ENCODE measurements at regions not wholly inside any gene's neighbourhood (a gene's known extent, or its start where the extent isn't known, plus 50 kb on each side); places are given as distances from the start of the nearest gene placed in this dataset.
A peak's percentile ranks its signal among the peaks of the same experiment; 100 is the strongest.
"Not testable (repeated sequence)": the region's sequence is repeated elsewhere in the genome, so short reads cannot be mapped to it uniquely, and the experiment has no call there.

DNA sequence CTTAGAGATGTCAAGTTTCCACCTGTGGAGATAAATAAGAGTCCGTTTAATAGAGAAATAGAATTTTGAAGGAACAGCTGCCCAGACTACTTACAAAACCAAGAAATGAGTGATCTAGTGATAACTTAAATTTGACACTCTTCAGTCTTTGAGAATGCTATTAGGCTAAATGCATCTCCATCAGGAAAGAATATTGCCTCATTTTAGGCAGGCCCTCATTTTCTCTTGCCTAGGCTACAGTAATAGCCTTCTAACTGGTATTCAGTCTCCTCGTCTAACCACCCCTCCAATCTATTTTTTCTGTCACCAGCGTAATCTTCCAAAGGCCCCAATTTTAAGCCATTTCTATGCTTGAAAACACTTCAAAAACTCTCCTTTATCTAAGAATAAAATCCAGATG is 537.8 kb upstream of the CA10 start:
- DNase-seq: peak; percentile 42

DNA sequence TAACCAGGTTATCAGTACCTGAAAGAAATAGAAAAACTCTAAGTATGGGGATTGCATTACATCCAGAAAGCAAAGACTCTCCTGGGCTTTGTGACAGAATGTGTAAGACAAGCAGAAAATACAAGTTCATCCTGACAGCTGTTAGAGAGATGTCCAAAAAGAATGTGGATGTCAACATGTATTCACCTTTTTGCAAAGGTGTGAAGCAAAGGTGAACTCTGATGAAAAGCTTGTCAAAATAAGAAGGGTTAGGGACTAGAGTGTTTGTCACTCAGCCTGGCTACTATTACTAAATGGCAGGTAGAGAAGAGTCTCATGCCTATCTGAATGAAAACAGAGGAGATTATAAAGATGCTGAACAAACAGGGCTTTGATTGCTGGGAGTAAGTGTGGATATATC is 527.6 kb upstream of the CA10 start:
- no peak for DNase-seq

DNA sequence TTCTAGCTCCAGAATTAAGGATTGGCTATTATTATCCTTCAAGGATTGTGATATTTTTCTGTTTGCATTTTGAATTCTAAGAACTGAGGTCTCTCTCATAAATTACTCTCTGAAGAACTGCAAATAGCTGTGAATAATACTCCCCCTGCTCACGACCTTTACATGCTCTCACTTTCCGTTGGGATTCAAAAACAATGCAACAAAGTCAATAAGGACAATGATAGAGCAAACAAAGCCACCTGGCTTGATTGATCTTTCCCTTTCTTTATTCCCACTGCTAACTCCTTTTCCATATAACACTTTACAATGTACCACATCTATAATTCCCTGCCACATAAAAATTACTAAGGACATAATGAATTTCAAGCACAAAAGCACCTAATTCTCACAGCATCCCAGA is 523.0 kb upstream of the CA10 start:
- peak; percentile 58 for DNase-seq

DNA sequence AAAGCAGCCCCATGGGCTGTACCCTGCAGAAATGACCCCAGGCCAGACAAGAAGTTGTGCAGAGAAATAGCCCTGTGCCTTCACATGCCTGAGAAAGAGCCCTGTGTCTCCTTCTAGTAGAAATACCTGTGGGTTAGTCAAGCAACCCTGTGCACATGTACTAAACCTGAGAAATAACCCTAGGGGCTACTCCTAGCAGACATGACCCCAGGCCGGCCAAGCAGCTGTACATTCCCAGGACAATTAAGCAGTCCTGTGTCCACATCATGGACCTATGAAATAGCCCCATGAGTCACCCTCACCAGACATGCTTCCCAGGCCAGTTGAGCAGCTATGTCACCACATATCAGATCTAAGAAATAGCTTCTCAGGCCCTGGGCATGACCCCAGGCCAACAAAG is 519.7 kb upstream of the CA10 start:
- no peak for DNase-seq

DNA sequence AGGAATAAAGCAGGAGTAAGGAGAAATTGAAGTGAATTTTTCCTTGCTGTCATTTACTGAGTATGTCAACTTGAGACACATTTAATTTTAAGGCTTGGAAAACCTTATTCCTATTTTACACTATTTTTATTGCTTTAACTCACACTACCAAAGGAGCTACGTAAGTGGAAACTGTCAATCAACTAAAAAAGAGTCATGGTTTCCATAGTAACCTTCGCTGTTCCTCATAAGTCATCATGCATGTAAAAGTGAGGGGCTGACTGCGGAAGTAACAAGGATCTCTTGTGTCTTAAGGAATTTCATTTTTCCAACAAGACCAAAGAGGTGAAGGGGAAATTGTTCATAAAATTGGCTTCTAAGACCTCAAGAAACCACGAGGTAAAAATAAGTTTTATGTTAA is 516.2 kb upstream of the CA10 start:
- no peak for DNase-seq

DNA sequence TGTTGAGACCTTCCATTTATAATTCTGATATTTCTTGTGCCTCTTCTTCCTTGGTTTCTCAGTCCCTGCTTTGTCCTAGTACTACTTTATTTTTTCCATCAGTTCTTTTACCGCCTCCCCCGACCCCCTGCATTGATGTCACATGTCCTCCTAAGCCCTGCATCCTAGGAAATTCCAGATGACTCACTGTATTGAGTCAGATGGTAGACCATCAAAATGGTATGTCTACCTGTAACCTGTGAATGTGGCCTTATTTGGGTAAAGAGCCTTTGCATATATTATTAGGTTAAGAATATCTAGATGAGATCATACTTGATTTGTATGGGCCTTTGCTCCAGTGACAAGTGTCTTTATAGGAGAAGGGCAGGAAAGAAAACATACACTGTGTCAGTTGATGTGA is 515.3 kb upstream of the CA10 start:
- DNase-seq: no peak

DNA sequence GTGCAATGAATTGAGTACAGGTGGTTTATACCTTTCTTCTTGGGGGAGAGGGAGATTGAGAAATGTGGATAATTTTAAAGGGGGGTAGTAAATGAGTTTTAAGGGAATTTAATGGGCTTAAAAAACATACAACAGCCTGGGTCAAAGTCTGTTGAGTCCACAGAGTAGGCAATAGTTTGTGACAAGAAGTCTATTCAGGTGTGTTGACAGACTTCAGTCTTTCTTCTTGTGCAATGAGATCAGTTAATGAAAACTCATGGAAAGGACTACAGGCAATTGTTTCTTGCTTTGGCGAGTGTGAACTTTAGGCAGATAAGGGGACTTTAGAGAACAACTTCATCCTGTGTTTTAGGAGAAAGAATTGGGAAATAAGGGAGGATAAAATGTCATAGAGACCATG is 507.8 kb upstream of the CA10 start:
- no peak for DNase-seq

DNA sequence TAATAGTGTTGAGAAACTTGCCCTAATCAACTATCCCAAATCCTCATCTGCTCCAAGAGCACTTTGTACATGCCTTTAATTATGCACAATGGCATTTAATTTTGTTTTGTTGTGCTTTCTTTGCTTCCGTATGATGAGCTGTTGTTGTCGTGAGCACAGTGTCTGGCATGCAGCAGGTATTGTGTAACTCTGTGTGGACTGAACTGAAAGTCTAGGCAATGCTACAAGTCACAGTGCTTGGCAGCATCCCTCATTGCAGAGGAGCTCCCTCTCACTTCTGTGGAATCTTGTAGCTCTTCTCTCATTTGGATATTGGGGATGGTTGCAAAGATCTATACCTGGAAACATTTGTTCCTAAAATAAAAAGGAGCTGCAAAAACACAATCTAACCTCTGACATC is 502.2 kb upstream of the CA10 start:
- no peak for DNase-seq

DNA sequence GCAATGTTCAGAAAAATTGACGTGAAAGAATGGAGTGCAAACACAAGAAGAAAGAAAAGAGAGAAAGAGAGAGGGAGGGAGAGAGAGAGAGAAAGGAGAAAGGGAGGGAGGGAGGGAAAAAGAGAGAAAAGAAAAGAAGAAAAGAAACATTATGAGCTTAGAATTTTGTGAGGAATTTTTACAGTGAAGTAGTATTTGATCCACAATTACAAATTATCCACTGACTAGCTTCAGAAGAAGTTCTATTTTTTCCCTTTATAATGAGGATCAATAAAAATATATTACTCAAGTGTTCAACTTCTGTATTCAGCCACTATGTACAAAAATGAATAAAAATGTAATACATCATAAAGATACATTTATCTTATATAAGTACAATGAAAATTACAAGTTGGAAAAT is 494.5 kb upstream of the CA10 start:
- DNase-seq: no peak

DNA sequence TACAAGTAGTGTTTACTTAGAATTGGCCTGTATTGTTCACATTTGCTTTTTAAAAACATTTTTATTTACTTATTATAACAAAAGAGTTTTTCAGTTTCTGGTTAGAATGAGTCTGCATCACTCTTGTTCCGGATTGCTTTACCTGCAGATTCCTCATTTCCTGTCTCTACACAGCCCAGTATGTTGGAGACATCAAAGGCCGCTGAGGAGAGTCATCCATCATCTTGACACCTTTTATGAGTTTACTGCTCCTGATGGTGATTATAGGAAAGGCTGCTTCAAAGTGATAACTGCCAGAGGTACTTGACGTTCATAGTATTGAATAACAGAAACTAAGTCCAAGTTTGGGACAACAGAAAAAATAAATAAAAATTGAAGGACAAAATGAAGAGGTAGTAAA is 490.5 kb upstream of the CA10 start:
- DNase-seq: peak; percentile 40

DNA sequence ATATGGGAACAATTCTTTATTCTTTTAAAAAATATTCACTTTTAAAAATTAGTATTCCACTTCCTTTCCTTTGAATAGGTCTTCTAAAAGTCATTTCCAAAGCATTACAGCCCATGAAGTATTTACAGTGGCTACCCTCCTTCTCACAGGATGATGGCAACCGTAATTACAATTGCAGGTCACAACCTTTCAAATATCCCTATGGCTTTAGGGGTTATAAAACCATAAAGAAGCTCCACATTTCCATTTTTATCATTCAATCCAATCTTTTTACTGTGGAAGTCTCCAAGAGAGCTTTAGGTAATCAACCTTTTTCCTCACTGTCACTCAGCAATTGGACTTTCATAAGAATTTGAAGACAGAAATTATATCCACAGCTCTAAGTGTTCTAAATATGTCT is 488.9 kb upstream of the CA10 start:
- DNase-seq: no peak

DNA sequence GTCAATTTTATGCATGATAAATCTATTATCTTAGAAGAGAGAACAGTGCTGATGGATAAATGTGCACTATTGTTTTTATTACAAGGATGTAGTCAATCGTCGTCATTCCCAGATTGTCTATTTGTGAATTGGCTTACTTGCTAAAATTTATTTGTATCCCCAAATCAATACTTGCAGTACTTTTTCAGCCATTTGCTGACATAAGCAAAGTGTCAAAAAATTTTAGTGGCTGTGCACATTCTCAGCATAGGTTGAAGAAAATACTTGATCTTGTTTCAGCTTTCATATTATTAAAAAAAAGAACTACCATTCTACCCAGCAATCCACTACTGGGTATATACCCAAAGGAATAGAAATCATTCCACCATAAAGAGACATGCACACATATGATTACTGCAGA is 477.9 kb upstream of the CA10 start:
- DNase-seq: no peak

DNA sequence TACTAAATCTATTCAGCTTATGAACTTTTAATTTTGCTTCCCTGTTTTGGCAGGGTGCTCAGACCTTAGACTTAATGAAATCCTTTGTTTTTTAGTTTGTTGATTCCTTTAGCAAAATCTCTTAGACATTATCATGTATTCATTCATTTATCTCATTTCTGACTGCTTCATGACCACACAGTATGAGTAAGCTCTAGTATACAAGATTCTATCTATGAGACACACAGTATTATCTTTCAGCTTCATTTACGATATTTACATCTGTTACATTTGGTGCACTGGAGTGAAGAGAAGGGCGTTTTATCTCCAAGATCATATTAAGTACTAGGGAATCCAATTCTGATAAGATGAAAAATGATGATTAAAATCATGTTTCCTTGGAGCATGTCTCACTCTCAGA is 448.1 kb upstream of the CA10 start:
- no peak for DNase-seq

DNA sequence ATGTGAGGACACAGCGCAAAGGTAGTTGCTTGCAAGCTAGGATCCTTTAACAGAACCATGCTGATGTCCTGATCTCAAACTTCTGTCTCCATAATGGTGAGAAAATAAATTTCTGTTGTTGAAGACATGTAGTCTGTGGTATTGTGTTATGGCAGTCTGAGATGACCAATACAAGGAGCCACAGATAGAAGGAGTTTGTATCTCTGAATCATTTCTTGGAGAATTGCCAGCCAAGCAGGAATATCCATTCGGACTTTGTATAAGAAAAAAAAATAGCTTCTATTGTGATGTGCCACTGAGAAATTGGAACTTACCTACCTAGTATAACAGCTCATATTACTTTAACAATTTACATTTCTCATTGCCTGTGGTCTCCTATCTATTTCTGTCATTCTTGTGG is 447.6 kb upstream of the CA10 start:
- no peak for DNase-seq

DNA sequence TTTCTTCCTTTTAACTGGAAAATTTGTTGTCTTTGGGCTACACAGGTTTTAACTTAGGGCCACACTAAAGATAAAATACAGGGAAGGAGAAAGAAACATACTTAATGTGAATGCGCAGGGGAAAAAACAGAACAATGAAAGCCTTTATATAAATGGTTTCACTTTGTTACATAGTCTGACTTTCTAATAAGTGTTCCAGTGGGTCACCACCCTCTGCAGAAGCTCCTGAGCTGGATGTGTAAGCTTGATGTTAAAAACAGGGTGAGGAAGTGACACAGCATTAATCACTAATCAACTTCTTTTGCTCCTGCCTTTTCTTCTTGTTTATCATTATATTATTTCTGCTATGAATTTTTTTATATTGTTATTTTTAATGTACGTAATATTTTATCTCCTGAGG is 445.6 kb upstream of the CA10 start:
- DNase-seq: no peak

DNA sequence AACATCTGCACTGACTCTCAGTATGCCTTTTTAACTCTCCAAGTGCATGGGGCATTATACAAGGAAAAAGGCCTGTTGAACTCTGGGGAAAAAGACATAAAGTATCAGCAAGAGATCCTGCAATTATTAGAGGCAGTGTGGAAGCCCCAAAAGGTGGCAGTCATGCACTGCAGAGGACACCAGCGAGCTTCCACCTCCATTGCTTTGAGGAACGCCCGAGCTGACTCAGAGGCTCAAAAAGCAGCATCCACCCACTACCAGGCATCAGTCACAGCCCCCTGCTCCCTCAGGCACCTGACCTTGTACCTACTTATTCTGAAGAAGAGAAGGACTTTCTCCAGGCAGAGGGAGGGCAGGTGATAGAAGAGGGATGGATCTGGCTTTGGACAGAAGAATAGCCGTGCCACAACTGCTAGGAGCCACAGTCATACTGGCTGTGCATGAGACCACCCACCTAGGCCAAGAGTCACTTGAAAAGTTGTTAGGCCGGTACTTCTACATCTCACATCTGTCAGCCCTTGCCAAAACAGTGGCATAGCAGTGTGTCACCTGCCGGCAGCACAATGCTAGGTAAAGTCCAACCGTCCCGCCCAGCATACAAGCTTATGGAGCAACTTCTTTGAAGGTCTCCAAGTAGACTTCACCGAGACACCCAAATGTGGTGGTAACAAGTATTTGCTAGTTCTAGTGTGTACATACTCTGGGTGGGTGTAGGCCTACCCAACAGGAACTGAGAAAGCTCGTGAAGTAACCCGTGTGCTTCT is 439.1 kb upstream of the CA10 start:
- DNase-seq: not testable (repeated sequence)

DNA sequence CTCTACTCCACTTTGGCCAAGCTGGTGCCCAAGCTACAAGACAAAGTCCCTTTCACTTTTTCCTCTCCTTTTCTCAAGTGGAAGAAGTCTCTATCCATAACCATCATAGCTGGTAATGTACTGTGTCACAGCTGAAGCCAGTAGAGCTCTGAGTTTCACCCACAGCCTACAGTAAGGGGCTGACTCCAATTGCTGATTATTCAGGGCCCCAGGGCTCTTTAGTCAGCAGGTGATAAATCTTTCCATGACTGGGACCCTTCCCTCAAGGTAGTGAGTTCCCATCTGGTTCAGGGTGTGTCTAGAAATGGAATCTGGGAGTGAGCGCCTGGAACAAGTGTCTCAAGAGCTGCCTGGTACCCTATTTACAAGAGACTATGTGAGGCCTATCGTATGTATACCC is 436.0 kb upstream of the CA10 start:
- DNase-seq: no peak

DNA sequence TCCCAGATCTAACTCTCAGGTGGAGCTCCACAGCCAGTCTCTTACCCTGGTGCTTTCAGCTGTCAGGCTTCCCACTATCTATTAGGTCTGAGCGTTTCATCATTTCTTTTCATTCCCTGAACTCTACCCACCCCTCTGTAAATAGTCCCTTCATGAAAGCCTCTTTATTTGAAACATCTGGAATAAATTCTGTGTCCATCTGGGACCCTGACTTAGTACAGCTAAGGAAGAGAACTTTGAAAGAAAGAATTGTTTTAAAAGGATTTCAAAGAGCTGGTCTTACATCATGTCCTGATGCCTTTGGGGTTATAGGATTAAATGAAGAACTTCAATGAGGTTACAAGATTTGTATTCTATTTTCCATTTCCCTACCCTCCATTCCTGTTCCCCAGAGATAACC is 388.5 kb upstream of the CA10 start:
- DNase-seq: no peak

DNA sequence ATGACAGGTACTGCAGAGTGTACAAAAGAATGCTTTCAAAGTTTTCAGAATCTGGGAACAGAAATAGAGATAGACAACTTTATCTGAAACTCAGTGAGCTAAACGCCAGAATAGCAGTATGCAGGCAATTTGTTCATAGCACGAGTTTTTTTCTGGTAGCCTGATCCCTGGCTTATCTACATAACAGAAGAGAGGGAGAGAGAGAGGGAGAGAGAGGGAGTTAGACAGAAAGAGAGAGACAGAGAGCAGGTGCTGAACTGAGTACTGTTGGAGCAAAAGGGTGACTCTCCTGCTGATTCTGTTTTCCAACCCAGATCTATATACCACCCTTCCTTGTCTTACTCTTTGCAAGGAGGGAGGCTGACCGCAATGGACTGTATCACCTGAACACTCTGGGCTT is 388.0 kb upstream of the CA10 start:
- no peak for DNase-seq

DNA sequence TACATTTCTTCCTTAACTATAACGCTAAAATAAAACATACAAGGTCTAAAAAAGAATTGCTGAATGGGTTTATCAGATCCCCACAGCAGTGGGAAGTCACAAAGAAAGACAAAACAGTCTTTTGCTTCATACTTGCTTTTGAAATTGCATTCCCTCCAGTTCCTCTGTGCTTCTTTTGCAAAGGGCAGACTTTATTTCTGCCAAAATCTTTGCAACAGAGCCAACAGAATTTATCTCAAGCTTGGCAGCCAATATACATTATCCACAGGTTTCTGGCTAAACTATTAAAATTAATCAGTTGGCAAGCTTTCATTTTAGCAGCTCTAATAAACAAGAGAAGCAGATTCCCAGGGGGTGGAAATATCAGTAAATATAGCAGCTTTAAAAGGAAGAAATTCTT is 378.9 kb upstream of the CA10 start:
- no peak for DNase-seq

DNA sequence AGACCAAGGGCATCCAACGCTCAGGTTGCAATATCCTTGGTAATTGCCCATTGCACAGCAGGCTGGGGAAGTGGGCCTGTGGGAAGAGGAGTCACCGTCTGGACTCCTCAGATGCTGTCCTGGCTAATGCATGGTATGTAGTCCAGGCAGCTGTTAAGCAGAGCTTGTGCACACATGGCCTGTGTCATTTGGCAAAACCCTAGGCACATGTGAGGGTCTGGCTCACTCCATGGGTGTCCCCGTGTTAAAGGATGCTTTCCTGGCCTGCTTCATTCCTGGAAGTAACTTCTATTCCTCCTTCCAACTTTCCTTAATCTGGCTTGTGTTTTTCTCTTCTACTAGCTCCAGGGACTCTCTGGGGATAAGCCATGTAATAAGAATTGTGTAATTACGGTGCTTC is 378.0 kb upstream of the CA10 start:
- no peak for DNase-seq

DNA sequence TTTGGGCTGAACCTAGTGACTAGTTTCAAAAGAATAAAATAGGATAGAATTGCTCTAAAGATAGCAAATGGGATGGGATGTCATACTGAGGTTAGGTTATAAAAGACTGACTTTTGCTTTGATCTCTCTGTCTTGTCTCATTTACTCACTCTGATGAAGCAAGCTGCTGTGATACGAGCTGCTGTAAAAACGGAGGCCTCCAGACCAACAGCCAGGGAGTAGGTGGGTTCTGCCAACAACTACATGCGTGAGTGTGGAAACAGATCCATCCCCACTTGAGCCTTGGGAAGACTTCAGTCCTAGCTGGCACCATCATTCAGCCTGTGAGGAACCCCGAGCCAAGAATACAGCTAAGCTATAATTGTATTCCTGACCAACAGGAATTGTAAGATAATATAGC is 373.9 kb upstream of the CA10 start:
- no peak for DNase-seq

DNA sequence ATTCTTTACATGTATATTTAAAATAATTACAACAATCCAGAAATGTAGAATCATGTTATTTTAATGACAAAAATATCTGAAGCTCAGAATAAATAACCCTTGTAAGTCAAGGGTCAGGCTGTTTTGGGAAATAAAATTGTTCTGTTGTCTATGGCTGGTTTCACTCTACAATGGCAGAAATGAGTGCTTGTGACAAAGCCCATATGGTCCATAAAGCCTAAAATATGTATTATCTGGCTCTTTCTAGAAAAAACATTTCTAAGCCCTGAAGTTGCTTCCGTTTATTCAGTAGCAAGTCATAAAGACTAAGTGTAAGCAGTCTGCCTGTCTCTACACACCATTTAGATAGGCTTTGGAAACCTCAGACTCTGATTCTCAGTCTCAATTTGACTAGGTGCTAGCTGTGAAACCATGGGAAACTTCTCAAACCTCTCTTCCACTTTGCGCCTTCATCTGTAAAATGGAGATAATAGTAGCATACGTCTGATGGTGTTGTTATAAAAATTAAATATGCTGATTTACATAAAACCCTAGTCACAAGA is 365.7 kb upstream of the CA10 start:
- no peak for DNase-seq

DNA sequence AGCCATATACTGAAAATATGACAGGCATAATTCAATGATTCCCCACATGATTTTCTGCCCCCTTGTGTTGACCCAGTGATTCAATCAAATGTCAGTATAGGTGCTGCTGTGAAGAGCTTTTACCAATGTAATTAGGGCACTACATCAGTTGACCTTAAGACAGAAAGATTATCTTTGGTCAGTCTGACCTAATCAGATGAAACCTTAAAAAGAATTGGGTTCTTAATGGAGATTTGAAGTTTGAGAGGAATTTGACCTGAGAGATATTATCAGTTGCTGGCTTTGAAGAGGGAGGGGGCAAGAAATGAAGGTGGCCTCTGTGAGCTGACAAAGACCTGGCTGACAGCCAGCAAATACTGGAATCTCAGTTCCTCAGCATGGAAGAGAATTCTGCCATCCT is 358.7 kb upstream of the CA10 start:
- no peak for DNase-seq

DNA sequence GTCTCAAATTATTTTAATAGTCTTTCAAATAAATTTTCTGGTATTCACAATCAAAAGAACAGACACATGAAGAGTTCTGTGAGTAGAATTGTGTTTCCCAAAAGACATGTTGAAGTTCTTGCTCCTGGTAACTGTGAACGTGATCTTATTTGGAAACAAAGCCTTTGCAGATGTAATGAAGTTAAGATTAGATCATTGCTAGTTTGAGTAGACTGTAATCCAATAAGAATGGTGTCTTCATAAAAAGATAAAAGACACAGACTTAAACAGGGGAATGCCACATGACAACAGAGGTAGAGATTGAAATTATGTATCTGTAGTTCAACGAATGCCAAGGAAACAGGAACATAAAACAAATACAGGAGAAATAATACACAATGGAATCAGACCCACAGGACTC is 357.4 kb upstream of the CA10 start:
- DNase-seq: no peak
